Right cardiac atrium (tissue), 5 donors: ENCODE measurements at regions not wholly inside any gene's neighbourhood (a gene's known extent, or its start where the extent isn't known, plus 50 kb on each side); places are given as distances from the start of the nearest gene placed in this dataset.
"Not testable (repeated sequence)": the region's sequence is repeated elsewhere in the genome, so short reads cannot be mapped to it uniquely, and the experiment has no call there.

ENCODE experiments used
- ATAC-seq, 2 donors: fragments of 200-7000 bp; cut with Tn5 transposase; one replicate each; pipeline versions ENCODE4 v1.8.0 to v1.9.1; 2020; ENCODE audit warnings: moderate library complexity in 2 of 2, mild to moderate bottlenecking in 1 of 2
- DNase-seq, 3 donors: peaks; one replicate each; pipeline ENCODE4 v3.0.0-alpha.2; 2020
- H3K27ac ChIP-seq: one replicate; pipeline ENCODE4 v1.5.1; 2013; ENCODE audit warnings: mild to moderate bottlenecking, low read length, control low read depth, moderate library complexity
- H3K27me3 ChIP-seq: one replicate; pipeline ENCODE4 v1.6.1; 2013; ENCODE audit not compliant: control insufficient read depth, insufficient read depth
- H3K4me1 ChIP-seq: one replicate; pipeline ENCODE4 v1.6.1; 2013; ENCODE audit warnings: low read length; ENCODE audit not compliant: control insufficient read depth, insufficient read depth
- H3K4me3 ChIP-seq: one replicate; pipeline ENCODE4 v1.5.1; 2013; ENCODE audit warnings: low read length, control low read depth
- H3K9me3 ChIP-seq: one replicate; pipeline ENCODE4 v1.6.1; 2013; ENCODE audit warnings: low read length; ENCODE audit not compliant: control insufficient read depth
- WGBS: extraction: QIAGEN DNeasy Blood & Tissue Kit; methylation state at CpG from one replicate; pipeline ENCODE4 v1.1.7; 2013; 5-methylcytosine and 5-hydroxymethylcytosine counted together
- intact Hi-C, 4 donors: fragments of 100-400 bp; cut with DNase I; formaldehyde crosslinking; loops; one replicate each; pipeline versions ENCODE4 v1.11.0 to v1.14.0; 2022 to 2023
- donor health status: healthy with polysubstance abuse.
- donor health status: DM: no; HTN: yes; CAD: no.
- donor health status: DM: no; HTN: no; CAD: no.
- donor health status: DM: no; HTN: yes; CAD: no; lungs with severe emphysema.
- donor health status: DM: yes; HTN: yes; CAD: no.

- Histone ChIP-seq H3K4me1 (peaks cover 2% of the 10 kb centered on the region), H3K27ac (no peak overlapping the region), H3K4me3 (no peak overlapping the region), H3K9me3 (peaks cover 3% of the 10 kb centered on the region), H3K27me3 (no peaks in the 10 kb centered on the region)
- intact Hi-C loops, result no loop called here
- ATAC-seq (no peak), DNase-seq (no peak)
- 43% methylated on average over 3 of the region's 3 CpGs for WGBS
Observed at GRCh38 chr5:34550964-34551363, 105.2 kb upstream of the RAI14 start.

DNA sequence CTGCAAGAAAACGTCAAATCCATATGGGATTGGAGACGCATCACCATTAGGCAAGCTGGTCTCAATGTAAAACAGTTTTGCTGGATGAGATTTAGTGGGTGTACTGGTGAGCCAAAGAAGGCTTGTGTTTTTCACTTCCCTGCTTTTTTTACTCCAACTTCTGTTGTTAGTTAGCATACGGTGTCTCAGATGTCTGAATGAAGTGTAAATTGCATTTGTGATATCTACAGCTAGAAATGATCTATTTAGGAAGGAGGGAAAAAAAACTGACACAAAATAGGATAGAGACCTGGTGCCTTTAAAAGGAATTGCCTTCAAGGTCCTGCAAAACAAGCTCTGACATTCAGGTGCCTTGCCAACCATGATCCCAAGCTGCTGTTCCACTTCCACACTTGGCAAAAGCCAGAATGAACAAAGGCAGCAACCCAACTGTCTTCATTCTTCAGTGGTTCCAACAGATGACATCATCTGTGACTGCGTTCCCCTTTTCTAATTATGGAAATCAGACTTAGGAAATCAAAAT lies 104.2 kb upstream of the RAI14 start:
- peaks cover 2% of the 10 kb centered on the region for H3K4me1 ChIP-seq
- peak; percentile 76 to 77 for ATAC-seq
- DNase-seq, result peak in 1 of 3 donors; percentile 70
- H3K27ac ChIP-seq, result no peak overlapping the region
- H3K27me3 ChIP-seq, result no peaks in the 10 kb centered on the region
- intact Hi-C loops, result no loop called here
- WGBS, result 38% methylated on average over 4 of the region's 4 CpGs
- H3K4me3 ChIP-seq, result no peak overlapping the region
- peaks cover 3% of the 10 kb centered on the region for H3K9me3 ChIP-seq

- peak in 1 of 2 donors; percentile 62 for ATAC-seq
- DNase-seq, result no peak
- H3K27ac ChIP-seq, result no peak overlapping the region
- H3K4me3 ChIP-seq, result no peak overlapping the region
- intact Hi-C loops, result no loop called here
- H3K4me1 ChIP-seq, result peaks cover 2% of the 10 kb centered on the region
- H3K27me3 ChIP-seq, result no peaks in the 10 kb centered on the region
- no peaks in the 10 kb centered on the region for H3K9me3 ChIP-seq
- 72% methylated on average over 3 of the region's 3 CpGs for WGBS
Observed at GRCh38 chr5:34552686-34553085, 103.4 kb upstream of the RAI14 start.

GRCh38 chr5:34553581-34553980 lies 102.5 kb upstream of the RAI14 start:
- H3K27me3 ChIP-seq, result no peaks in the 10 kb centered on the region
- intact Hi-C loops, result no loop called here
- peaks cover 2% of the 10 kb centered on the region for H3K4me1 ChIP-seq
- no peak for ATAC-seq
- H3K4me3 ChIP-seq, result no peak overlapping the region
- no peaks in the 10 kb centered on the region for H3K9me3 ChIP-seq
- 55% methylated on average over 3 of the region's 3 CpGs for WGBS
- no peak for DNase-seq
- H3K27ac ChIP-seq, result no peak overlapping the region

DNA sequence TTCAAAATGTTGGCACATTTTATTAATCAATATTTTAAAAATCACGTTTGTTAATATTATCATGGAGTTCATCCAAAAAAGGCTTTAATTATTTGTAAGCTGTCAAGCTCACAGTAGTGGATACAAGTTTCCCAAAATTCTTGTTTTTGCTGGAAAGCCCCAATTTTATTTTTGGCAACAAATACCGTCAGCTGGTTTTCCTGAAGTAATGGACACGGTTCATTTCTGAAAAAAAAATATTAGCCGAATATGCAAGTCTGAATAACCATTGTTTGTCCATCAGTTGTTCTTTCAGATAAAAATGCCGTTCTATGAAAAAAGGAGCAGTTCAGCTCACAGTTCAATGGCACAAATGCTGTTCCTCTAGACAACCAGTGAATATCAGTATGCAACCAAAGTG lies 101.5 kb upstream of the RAI14 start:
- intact Hi-C loops, result no loop called here
- H3K27ac ChIP-seq, result no peak overlapping the region
- peaks cover 2% of the 10 kb centered on the region for H3K4me1 ChIP-seq
- no peaks in the 10 kb centered on the region for H3K27me3 ChIP-seq
- WGBS, result 27% methylated on average over 5 of the region's 5 CpGs
- no peak overlapping the region for H3K4me3 ChIP-seq
- no peak for DNase-seq
- ATAC-seq, result no peak
- H3K9me3 ChIP-seq, result no peaks in the 10 kb centered on the region

DNA sequence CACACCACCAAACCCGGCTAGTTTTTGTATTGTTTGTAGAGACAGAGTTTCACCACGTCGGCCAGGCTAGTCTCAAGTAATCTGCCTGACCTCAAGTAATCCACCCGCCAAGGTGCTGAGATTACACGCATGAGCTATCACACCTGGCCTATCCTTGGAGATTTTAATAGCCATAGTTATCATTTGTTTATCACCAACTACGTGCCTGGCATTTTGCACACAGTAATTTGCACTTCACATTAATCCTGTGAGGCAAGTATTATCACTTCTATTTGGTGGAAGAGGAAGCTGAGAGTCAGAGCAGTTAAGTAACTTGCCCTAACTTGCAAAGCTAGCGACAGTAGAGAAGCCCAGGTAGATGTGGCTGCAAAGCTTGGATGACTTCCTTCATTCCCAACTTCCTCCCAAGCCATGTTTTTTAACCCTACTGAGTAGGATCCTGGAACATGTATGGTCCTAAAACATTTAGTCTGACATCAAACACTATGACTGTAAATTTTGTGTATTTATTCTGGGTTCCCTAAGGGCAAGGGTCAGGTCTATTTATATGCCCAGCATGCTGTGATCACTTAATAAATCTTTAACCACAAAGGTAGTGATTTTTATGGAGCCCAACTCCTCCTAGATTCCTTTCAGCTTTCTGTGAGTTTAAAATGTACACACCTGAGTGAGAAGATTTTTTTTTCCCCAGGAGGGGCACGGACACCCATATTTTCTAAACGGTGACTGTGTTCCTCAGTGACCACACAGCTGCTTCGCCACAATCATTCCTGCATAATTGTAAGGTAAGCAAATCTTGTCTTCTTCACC lies 100.2 kb upstream of the RAI14 start:
- peaks cover 2% of the 10 kb centered on the region for H3K4me1 ChIP-seq
- H3K27ac ChIP-seq, result no peak overlapping the region
- H3K9me3 ChIP-seq, result no peaks in the 10 kb centered on the region
- DNase-seq (no peak), ATAC-seq (no peak)
- H3K4me3 ChIP-seq, result no peak overlapping the region
- 72% methylated on average over 10 of the region's 10 CpGs for WGBS
- H3K27me3 ChIP-seq, result no peaks in the 10 kb centered on the region
- intact Hi-C loops, result no loop called here

DNA sequence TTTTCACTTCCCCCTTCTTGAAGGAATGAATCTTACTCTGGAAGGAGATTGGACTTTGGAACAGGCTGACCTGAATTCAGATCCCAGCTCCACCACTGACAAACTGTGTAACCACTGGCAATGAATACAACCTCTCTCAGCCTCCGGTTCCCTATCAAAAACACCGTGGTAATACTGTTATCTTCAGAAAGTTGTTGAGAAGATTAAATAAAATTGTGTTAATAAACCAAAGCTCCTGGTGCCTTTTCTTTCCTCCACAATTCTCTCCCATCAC lies 99.7 kb upstream of the RAI14 start:
- H3K27me3 ChIP-seq, result no peaks in the 10 kb centered on the region
- H3K4me1 ChIP-seq, result peaks cover 2% of the 10 kb centered on the region
- H3K4me3 ChIP-seq, result no peak overlapping the region
- H3K9me3 ChIP-seq, result no peaks in the 10 kb centered on the region
- intact Hi-C loops, result no loop called here
- 76% methylated on average over 2 of the region's 2 CpGs for WGBS
- no peak for DNase-seq
- no peak overlapping the region for H3K27ac ChIP-seq
- no peak for ATAC-seq

DNA sequence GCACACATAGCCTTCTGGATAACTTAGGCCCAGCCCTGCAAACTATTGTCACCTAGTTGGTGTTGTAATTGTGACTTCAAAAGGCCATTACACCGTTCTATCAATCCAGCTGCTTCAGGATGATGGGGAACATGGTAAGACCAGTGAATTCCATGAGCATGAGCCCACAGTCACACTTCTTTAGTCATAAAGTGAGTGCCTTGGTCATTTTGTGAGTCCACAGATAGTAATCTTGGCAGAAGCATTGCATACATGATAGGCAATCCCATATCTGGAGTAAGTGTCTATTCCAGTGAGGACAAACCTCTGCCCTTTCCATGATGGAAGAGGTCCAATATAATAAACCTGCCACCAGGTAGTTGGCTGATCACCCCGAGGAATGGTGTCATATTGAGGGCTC lies 94.5 kb upstream of the RAI14 start:
- H3K27ac ChIP-seq, H3K4me1 ChIP-seq, H3K9me3 ChIP-seq, H3K4me3 ChIP-seq, DNase-seq, ATAC-seq, intact Hi-C loops, H3K27me3 ChIP-seq: not testable (repeated sequence)
- WGBS, result 96% methylated on average over 2 of the region's 2 CpGs

DNA sequence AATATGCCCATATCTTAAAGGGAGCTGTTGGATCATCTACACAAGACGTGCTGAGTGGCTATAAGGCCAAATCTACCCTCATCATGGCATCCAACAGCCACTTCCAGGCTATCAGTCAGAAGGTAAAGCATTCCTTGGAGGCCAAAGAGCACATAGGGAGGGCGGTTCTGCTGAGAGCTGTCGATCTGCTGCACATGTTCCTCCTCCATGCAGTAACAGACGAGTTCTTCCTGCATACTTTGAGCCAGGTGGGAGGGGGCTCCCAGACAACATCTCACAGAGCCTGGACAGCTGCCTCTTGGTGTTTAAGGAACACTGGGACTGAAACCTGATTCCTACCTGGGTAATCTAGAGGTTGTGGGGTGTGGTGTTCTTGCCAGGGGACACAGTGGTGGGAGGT lies 93.3 kb upstream of the RAI14 start:
- WGBS, result 82% methylated on average over 4 of the region's 4 CpGs
- intact Hi-C loops, result no loop called here
- ATAC-seq (no peak), DNase-seq (no peak)
- Histone ChIP-seq H3K4me3 (no peak overlapping the region), H3K9me3 (no peaks in the 10 kb centered on the region), H3K27me3 (no peaks in the 10 kb centered on the region), H3K4me1 (no peaks in the 10 kb centered on the region), H3K27ac (no peak overlapping the region)

GRCh38 chr5:34563269-34563668 lies 92.9 kb upstream of the RAI14 start:
- ATAC-seq, result no peak
- Histone ChIP-seq H3K4me1 (no peaks in the 10 kb centered on the region), H3K27ac (no peak overlapping the region), H3K27me3 (no peaks in the 10 kb centered on the region), H3K4me3 (no peak overlapping the region), H3K9me3 (no peaks in the 10 kb centered on the region)
- WGBS, result 98% methylated on average over 6 of the region's 6 CpGs
- intact Hi-C loops, result no loop called here
- no peak for DNase-seq

- H3K4me3 ChIP-seq, result no peak overlapping the region
- H3K27ac ChIP-seq, result no peak overlapping the region
- H3K27me3 ChIP-seq, result no peaks in the 10 kb centered on the region
- DNase-seq (peak; percentile 32 to 53 (median 47)), ATAC-seq (peak; percentile 54 to 73)
- 48% methylated on average over 21 of the region's 21 CpGs for WGBS
- no peaks in the 10 kb centered on the region for H3K9me3 ChIP-seq
- H3K4me1 ChIP-seq, result no peaks in the 10 kb centered on the region
- intact Hi-C loops, result no loop called here
Observed at GRCh38 chr5:34563931-34564709, 92.0 kb upstream of the RAI14 start.
